OCI-LY7 (cell line): ENCODE measurements at regions not wholly inside any gene's neighbourhood (a gene's known extent, or its start where the extent isn't known, plus 50 kb on each side); places are given as distances from the start of the nearest gene placed in this dataset.

Experiments
- BruUV-seq: library from RNA; stranded (reverse); fragments of 400-500 nt; replicated peaks from 2 replicates; lab custom pipeline; 2021; lab: Mats Ljungman, UMichigan
- CTCF ChIA-PET: fragments of 300-600 bp; sonication (Branson Sonifier 250); formaldehyde crosslinking; loops from one replicate; lab custom pipeline; 2022; ENCODE audit warnings: antibody characterized with exemption; ENCODE audit not compliant: unreplicated experiment; lab: Charles Lee
- POLR2A ChIA-PET: fragments of 300-600 bp; sonication (Branson Sonifier 250); formaldehyde crosslinking; loops from one replicate; lab custom pipeline; 2022; ENCODE audit warnings: antibody characterized with exemption; lab: Charles Lee
- DNase-seq: peaks from one replicate; pipeline ENCODE4 v3.0.0-alpha.2; 2015; ENCODE audit warnings: low spot score
- H2AFZ ChIP-seq: fragments of 200-600 bp; sonication (generic), shearing (Covaris generic); 2 replicates; pipeline ENCODE4 v1.6.1; 2014; ENCODE audit warnings: mild to moderate bottlenecking, antibody characterized with exemption, low read length, moderate library complexity
- H3K27ac ChIP-seq: fragments of 200-600 bp; sonication (generic); 2 replicates; pipeline ENCODE4 v1.5.1; 2014; ENCODE audit warnings: mixed run types, low read depth, mild to moderate bottlenecking, moderate library complexity, low read length, inconsistent platforms; ENCODE audit not compliant: poor library complexity, severe bottlenecking
- H3K36me3 ChIP-seq: fragments of 200-600 bp; sonication (generic); 2 replicates; pipeline ENCODE4 v1.6.1; 2014; ENCODE audit warnings: mild to moderate bottlenecking, antibody characterized with exemption, low read length, moderate library complexity, mixed read lengths; ENCODE audit not compliant: insufficient read depth
- H3K4me1 ChIP-seq: fragments of 200-600 bp; sonication (generic); 2 replicates; pipeline ENCODE4 v1.5.1; 2014; ENCODE audit warnings: mild to moderate bottlenecking, low read length; ENCODE audit not compliant: insufficient read depth, poor library complexity, severe bottlenecking
- H3K4me2 ChIP-seq: fragments of 200-600 bp; sonication (generic); 2 replicates; pipeline ENCODE4 v1.6.1; 2014; ENCODE audit warnings: mild to moderate bottlenecking, low read length
- H3K4me3 ChIP-seq: fragments of 200-600 bp; sonication (generic); 2 replicates; pipeline ENCODE4 v1.5.1; 2014; ENCODE audit warnings: mild to moderate bottlenecking, low read depth, low read length; ENCODE audit not compliant: poor library complexity, severe bottlenecking
- H3K79me2 ChIP-seq: fragments of 200-600 bp; sonication (generic); 2 replicates; pipeline ENCODE4 v1.6.1; 2016; ENCODE audit warnings: low read depth, mild to moderate bottlenecking, low read length, moderate library complexity, mixed read lengths; ENCODE audit not compliant: insufficient read depth
- H3K9me2 ChIP-seq: fragments of 200-600 bp; sonication (generic); 2 replicates; pipeline ENCODE4 v1.6.1; 2016; ENCODE audit warnings: mild to moderate bottlenecking, low read length, mixed read lengths; ENCODE audit not compliant: insufficient read depth
- H3K9me3 ChIP-seq: fragments of 200-600 bp; sonication (generic); 2 replicates; pipeline ENCODE4 v1.6.1; 2014; ENCODE audit warnings: mild to moderate bottlenecking, mixed run types, low read length, mixed read lengths
- H4K20me1 ChIP-seq: fragments of 200-600 bp; sonication (generic); 2 replicates; pipeline ENCODE4 v1.6.1; 2014; ENCODE audit warnings: mild to moderate bottlenecking, antibody characterized with exemption, low read length, moderate library complexity, mixed read lengths; ENCODE audit not compliant: insufficient read depth
- EZH2phosphoT487 ChIP-seq: fragments of 200-600 bp; sonication (generic); IDR thresholded peaks from 2 replicates; pipeline ENCODE4 v1.6.1; 2018; ENCODE audit warnings: low read depth, borderline replicate concordance, mild to moderate bottlenecking, mixed run types, antibody characterized with exemption, low read length, moderate library complexity, mixed read lengths
- intact Hi-C: fragments of 100-400 bp; cut with micrococcal nuclease; formaldehyde crosslinking; loops from one replicate; pipeline ENCODE4 v1.10.0; 2022; ENCODE audit not compliant: unreplicated experiment
- TF ChIP-seq, protein P1 (sequence below): fragments of 200-600 bp; sonication (generic); conservative IDR thresholded peaks from 2 replicates; pipeline ENCODE4 v1.5.1; 2014; ENCODE audit warnings: mild to moderate bottlenecking, antibody characterized with exemption, low read length, moderate library complexity, mixed read lengths

DNA sequence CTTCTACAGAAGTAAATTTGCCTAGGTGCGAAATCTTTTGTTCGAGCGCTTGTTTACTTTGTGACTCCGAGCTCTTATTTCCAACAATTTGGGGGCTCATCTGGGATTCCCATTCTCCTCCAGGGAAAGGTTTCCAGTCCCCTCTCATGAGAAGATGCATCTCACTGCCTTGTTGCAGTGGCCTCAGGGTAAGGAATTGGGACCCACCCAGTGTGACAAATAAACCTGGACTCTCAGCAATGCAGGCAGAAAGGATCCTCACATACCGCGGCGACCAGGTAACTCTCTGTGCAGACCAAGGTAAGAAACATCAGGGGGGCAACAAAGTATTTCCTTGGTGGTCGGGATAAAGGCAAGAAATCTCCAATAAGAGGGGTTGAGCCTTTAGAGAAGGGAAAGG lies 1169.3 kb downstream of the DSC3 start:
- no peak for DNase-seq
- TF ChIP-seq EZH2phosphoT487: no peak
- TF ChIP-seq, protein P1, sequence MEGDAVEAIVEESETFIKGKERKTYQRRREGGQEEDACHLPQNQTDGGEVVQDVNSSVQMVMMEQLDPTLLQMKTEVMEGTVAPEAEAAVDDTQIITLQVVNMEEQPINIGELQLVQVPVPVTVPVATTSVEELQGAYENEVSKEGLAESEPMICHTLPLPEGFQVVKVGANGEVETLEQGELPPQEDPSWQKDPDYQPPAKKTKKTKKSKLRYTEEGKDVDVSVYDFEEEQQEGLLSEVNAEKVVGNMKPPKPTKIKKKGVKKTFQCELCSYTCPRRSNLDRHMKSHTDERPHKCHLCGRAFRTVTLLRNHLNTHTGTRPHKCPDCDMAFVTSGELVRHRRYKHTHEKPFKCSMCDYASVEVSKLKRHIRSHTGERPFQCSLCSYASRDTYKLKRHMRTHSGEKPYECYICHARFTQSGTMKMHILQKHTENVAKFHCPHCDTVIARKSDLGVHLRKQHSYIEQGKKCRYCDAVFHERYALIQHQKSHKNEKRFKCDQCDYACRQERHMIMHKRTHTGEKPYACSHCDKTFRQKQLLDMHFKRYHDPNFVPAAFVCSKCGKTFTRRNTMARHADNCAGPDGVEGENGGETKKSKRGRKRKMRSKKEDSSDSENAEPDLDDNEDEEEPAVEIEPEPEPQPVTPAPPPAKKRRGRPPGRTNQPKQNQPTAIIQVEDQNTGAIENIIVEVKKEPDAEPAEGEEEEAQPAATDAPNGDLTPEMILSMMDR: no peak
- no peaks in the 10 kb centered on the region for H3K9me3 ChIP-seq
- H4K20me1 ChIP-seq: no peaks in the 10 kb centered on the region
- BruUV-seq: no TSS peak
- no peak overlapping the region for H3K4me2 ChIP-seq
- H2AFZ ChIP-seq: no peak overlapping the region
- ChIA-PET POLR2A (no interaction called here), CTCF (no interaction called here)
- no peaks in the 10 kb centered on the region for H3K79me2 ChIP-seq
- no peaks in the 10 kb centered on the region for H3K36me3 ChIP-seq
- no peak overlapping the region for H3K4me3 ChIP-seq
- no peak overlapping the region for H3K27ac ChIP-seq
- H3K4me1 ChIP-seq: no peaks in the 10 kb centered on the region
- no peaks in the 10 kb centered on the region for H3K9me2 ChIP-seq
- intact Hi-C loops: loop anchor here (5.0 kb wide), 1 partner anchor 409 kb away; no protein-coding TSS in a partner anchor

GRCh38 chr18:29871246-29871645 lies 1171.3 kb downstream of the DSC3 start:
- TF ChIP-seq, protein P1: no peak
- no peak for TF ChIP-seq EZH2phosphoT487
- H3K79me2 ChIP-seq: no peaks in the 10 kb centered on the region
- BruUV-seq: no TSS peak
- ChIA-PET CTCF (no interaction called here), POLR2A (no interaction called here)
- intact Hi-C loops: loop anchor here (5.0 kb wide), 1 partner anchor 411 kb away; no protein-coding TSS in a partner anchor
- no peaks in the 10 kb centered on the region for H3K9me2 ChIP-seq
- H3K9me3 ChIP-seq: no peaks in the 10 kb centered on the region
- H3K4me1 ChIP-seq: no peaks in the 10 kb centered on the region
- H3K27ac ChIP-seq: no peak overlapping the region
- no peak overlapping the region for H3K4me2 ChIP-seq
- no peaks in the 10 kb centered on the region for H3K36me3 ChIP-seq
- no peak overlapping the region for H2AFZ ChIP-seq
- H3K4me3 ChIP-seq: no peak overlapping the region
- no peaks in the 10 kb centered on the region for H4K20me1 ChIP-seq
- DNase-seq: no peak

GRCh38 chr18:29862824-29863223 lies 1179.7 kb downstream of the DSC3 start:
- Histone ChIP-seq H3K79me2 (no peaks in the 10 kb centered on the region), H3K36me3 (no peaks in the 10 kb centered on the region), H3K9me2 (no peaks in the 10 kb centered on the region), H3K4me3 (no peak overlapping the region), H2AFZ (no peak overlapping the region), H3K4me1 (no peaks in the 10 kb centered on the region), H4K20me1 (no peaks in the 10 kb centered on the region), H3K9me3 (no peaks in the 10 kb centered on the region), H3K4me2 (no peak overlapping the region), H3K27ac (no peak overlapping the region)
- POLR2A ChIA-PET: interaction anchor here (0.6 kb wide), 1 partner anchor 1178 kb away, joined by 4 read pairs; no protein-coding TSS in a partner anchor
- no peak for DNase-seq
- CTCF ChIA-PET: no interaction called here
- no TSS peak for BruUV-seq
- TF ChIP-seq, protein P1: no peak
- TF ChIP-seq EZH2phosphoT487: no peak
- intact Hi-C loops: no loop called here
